Mucosa of gallbladder (tissue), 1 donor: ENCODE measurements at regions not wholly inside any gene's neighbourhood (a gene's known extent, or its start where the extent isn't known, plus 50 kb on each side); places are given as distances from the start of the nearest gene placed in this dataset.

Experiments used
- DNase-seq: peaks from one replicate; pipeline ENCODE4 v3.0.0-alpha.2; 2020; ENCODE audit warnings: low spot score
- donor health status: DM: no; HTN: no; CAD: no.

GRCh38 chr6:14903176-14904038, 342.5 kb upstream of the JARID2 start:
- DNase-seq = no peak

- DNase-seq = no peak
Measured at GRCh38 chr6:14905201-14905600, 340.7 kb upstream of the JARID2 start.

GRCh38 chr6:14906621-14907020, 339.2 kb upstream of the JARID2 start:
- DNase-seq = no peak

- peak; percentile 48 for DNase-seq
Measured at GRCh38 chr6:14910692-14911547, 334.9 kb upstream of the JARID2 start.

- peak; percentile 25 for DNase-seq
Measured at GRCh38 chr6:14912226-14912625, 333.6 kb upstream of the JARID2 start.

- DNase-seq = no peak
Measured at GRCh38 chr6:14912706-14913105, 333.2 kb upstream of the JARID2 start.

- no peak for DNase-seq
Measured at GRCh38 chr6:14913931-14914330, 331.9 kb upstream of the JARID2 start.

- DNase-seq = no peak
Measured at GRCh38 chr6:14915888-14916832, 329.7 kb upstream of the JARID2 start.

- DNase-seq = no peak
Measured at GRCh38 chr6:14917109-14917910, 328.6 kb upstream of the JARID2 start.

- DNase-seq = no peak
Measured at GRCh38 chr6:14918200-14918907, 327.5 kb upstream of the JARID2 start.

GRCh38 chr6:14919038-14919670, 326.7 kb upstream of the JARID2 start:
- no peak for DNase-seq

GRCh38 chr6:14920276-14920675, 325.6 kb upstream of the JARID2 start:
- no peak for DNase-seq

- DNase-seq = peak; percentile 41
Measured at GRCh38 chr6:14921170-14921569, 324.7 kb upstream of the JARID2 start.

- peak; percentile 36 for DNase-seq
Measured at GRCh38 chr6:14921878-14922671, 323.8 kb upstream of the JARID2 start.

GRCh38 chr6:14922706-14923460, 323.0 kb upstream of the JARID2 start:
- no peak for DNase-seq

- DNase-seq = no peak
Measured at GRCh38 chr6:14924126-14925024, 321.5 kb upstream of the JARID2 start.
